ENCODE measurements at regions not wholly inside any gene's neighbourhood (a gene's known extent, or its start where the extent isn't known, plus 50 kb on each side); places are given as distances from the start of the nearest gene placed in this dataset.

DNA sequence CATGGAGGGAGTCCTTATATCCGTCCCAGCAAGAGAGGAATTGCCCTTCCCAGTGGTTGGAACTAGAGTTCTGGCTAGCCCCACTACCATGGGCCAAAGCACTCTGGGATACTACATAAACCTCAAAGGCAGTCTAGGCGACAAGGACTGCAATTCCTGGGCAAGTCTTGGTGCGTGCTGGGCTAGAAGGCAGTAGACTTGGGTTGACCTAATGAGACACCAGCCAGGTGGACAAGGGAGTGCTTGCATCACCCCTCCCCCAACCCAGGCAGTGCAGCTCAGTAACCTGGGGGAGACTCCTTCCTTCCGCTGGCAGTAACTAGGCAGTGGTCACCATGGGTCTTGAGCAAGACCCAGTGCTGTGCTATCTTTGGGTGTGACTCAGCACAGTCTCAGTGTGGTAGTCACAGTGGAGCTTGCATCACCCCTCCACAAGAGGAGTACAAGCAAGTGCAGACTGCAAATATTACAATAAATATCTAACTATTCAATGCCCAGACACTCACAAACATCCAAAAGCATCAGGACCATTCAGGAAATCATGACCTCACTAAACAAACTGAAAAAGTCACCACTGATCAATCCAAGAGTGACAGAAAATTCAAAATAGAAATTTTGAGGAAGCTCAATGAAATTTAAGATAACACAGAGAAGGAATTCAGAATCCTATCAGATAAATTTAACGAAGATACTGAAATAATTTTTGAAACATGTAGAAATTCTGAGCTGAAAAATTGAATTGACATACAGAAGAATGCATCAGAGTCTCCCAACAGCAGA is 84.7 kb upstream of the LYPLAL1 start (continued):
- TF ChIP-seq NFIC (IDR thresholded peaks at IDR 0.05; ENCODE audit: low read depth, low read length), result no peak
- no peak for TF ChIP-seq SMAD5 (IDR thresholded peaks at IDR 0.05; ENCODE audit: low read depth)
- no peak for TF ChIP-seq CBX5 (IDR thresholded peaks at IDR 0.05; ENCODE audit: low read depth)
- TF ChIP-seq CREM (IDR thresholded peaks at IDR 0.05; ENCODE audit: low read depth), result no peak
- 0 out of 2 replicates have a peak, but pooled peaks have one; percentile 8 for TF ChIP-seq TCF12 (IDR thresholded peaks at IDR 0.05; ENCODE audit: low read depth, low read length)
- no peak for TF ChIP-seq HDGF (IDR thresholded peaks at IDR 0.05)
- no peak for TF ChIP-seq NFXL1 (IDR thresholded peaks at IDR 0.05; ENCODE audit: borderline replicate concordance)
- peak; percentile 12 for TF ChIP-seq MEF2B (IDR thresholded peaks at IDR 0.05; ENCODE audit: partially characterized antibody, poor library complexity, severe bottlenecking)
- 0 out of 2 replicates have a peak, but pooled peaks have one; percentile 26 for TF ChIP-seq SMARCA5 (IDR thresholded peaks at IDR 0.05)
- no peak for TF ChIP-seq CHD1 (IDR thresholded peaks at IDR 0.05; ENCODE audit: low read depth, low read length)
- TF ChIP-seq ETV6 (conservative IDR thresholded peaks at IDR 0.05 in 1 of 2, IDR thresholded peaks at IDR 0.05 in 1 of 2; ENCODE audit: borderline replicate concordance in 1 of 2, low read depth in 1 of 2), result no peak
- TF ChIP-seq MXI1 (IDR thresholded peaks at IDR 0.05; ENCODE audit: low read depth, low read length), result no peak
- no peak for TF ChIP-seq POLR2AphosphoS5 (IDR thresholded peaks at IDR 0.05; ENCODE audit: low read length)
- TF ChIP-seq GABPA (IDR thresholded peaks at IDR 0.05; ENCODE audit: low read depth), result no peak
- TF ChIP-seq, protein P1, sequence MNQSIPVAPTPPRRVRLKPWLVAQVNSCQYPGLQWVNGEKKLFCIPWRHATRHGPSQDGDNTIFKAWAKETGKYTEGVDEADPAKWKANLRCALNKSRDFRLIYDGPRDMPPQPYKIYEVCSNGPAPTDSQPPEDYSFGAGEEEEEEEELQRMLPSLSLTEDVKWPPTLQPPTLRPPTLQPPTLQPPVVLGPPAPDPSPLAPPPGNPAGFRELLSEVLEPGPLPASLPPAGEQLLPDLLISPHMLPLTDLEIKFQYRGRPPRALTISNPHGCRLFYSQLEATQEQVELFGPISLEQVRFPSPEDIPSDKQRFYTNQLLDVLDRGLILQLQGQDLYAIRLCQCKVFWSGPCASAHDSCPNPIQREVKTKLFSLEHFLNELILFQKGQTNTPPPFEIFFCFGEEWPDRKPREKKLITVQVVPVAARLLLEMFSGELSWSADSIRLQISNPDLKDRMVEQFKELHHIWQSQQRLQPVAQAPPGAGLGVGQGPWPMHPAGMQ (IDR thresholded peaks at IDR 0.05; ENCODE audit: borderline replicate concordance), result no peak
- TF ChIP-seq MTA2 (IDR thresholded peaks at IDR 0.05; ENCODE audit: low read depth), result no peak
- peak; percentile 50 for TF ChIP-seq RUNX3 (IDR thresholded peaks at IDR 0.05; ENCODE audit: low read length)
- TF ChIP-seq KAT2A (conservative IDR thresholded peaks at IDR 0.05; ENCODE audit: control insufficient read depth, low read depth, low read length), result no peak
- no peak for TF ChIP-seq EZH2 (IDR thresholded peaks at IDR 0.05; ENCODE audit: borderline replicate concordance, control insufficient read depth, low read depth, low read length)
- TF ChIP-seq, protein P2, sequence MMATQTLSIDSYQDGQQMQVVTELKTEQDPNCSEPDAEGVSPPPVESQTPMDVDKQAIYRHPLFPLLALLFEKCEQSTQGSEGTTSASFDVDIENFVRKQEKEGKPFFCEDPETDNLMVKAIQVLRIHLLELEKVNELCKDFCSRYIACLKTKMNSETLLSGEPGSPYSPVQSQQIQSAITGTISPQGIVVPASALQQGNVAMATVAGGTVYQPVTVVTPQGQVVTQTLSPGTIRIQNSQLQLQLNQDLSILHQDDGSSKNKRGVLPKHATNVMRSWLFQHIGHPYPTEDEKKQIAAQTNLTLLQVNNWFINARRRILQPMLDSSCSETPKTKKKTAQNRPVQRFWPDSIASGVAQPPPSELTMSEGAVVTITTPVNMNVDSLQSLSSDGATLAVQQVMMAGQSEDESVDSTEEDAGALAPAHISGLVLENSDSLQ (IDR thresholded peaks at IDR 0.05), result no peak
- no peak for TF ChIP-seq SMC3 (IDR thresholded peaks at IDR 0.05; ENCODE audit: borderline replicate concordance, low read length)
- no peak for TF ChIP-seq ZNF384 (IDR thresholded peaks at IDR 0.05; ENCODE audit: borderline replicate concordance, low read depth, low read length)
- no peak for TF ChIP-seq BMI1 (IDR thresholded peaks at IDR 0.05; ENCODE audit: borderline replicate concordance)
- no peak for TF ChIP-seq FOXM1 (IDR thresholded peaks at IDR 0.05; ENCODE audit: low read depth, low read length)
- TF ChIP-seq SPI1 (IDR thresholded peaks at IDR 0.05; ENCODE audit: borderline replicate concordance, insufficient read depth, low read depth, low read length), result no peak
- TF ChIP-seq ZNF207 (IDR thresholded peaks at IDR 0.05; ENCODE audit: borderline replicate concordance), result no peak
- TF ChIP-seq, protein P3, sequence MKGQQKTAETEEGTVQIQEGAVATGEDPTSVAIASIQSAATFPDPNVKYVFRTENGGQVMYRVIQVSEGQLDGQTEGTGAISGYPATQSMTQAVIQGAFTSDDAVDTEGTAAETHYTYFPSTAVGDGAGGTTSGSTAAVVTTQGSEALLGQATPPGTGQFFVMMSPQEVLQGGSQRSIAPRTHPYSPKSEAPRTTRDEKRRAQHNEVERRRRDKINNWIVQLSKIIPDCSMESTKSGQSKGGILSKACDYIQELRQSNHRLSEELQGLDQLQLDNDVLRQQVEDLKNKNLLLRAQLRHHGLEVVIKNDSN (IDR thresholded peaks at IDR 0.05; ENCODE audit: borderline replicate concordance, extremely low read length, insufficient read depth, low read depth, low read length), result no peak
- no peak for TF ChIP-seq ESRRA (IDR thresholded peaks at IDR 0.05; ENCODE audit: low read length)
- TF ChIP-seq NRF1 (conservative IDR thresholded peaks at IDR 0.05; ENCODE audit: low read depth, low read length), result no peak
- 0 out of 2 replicates have a peak, but pooled peaks have one; percentile 54 for TF ChIP-seq MEF2A (IDR thresholded peaks at IDR 0.05; ENCODE audit: insufficient read depth, low read depth, low read length)

Data from GM12878 (cell line).